HT-29 (cell line): ENCODE measurements at regions not wholly inside any gene's neighbourhood (a gene's known extent, or its start where the extent isn't known, plus 50 kb on each side); places are given as distances from the start of the nearest gene placed in this dataset.

Experiments used
- DNase-seq: peaks from one replicate; pipeline ENCODE4 v3.0.0-alpha.2; 2015; ENCODE audit warnings: low spot score

GRCh38 chr14:98348505-98348904 lies 923.5 kb downstream of the BCL11B start:
- DNase-seq, result no peak

GRCh38 chr14:98350213-98350612 lies 921.8 kb downstream of the BCL11B start:
- DNase-seq, result no peak

GRCh38 chr14:98364961-98365360 lies 907.0 kb downstream of the BCL11B start:
- DNase-seq, result no peak

- DNase-seq, result no peak
These were observed 905.6 kb downstream of the BCL11B start for GRCh38 chr14:98366429-98366828.

GRCh38 chr14:98368221-98368620 lies 903.8 kb downstream of the BCL11B start:
- DNase-seq, result no peak

- no peak for DNase-seq
These were observed 903.1 kb downstream of the BCL11B start for GRCh38 chr14:98368916-98369315.

GRCh38 chr14:98369344-98369743 lies 902.7 kb downstream of the BCL11B start:
- DNase-seq, result no peak

GRCh38 chr14:98370352-98370751 lies 901.6 kb downstream of the BCL11B start:
- DNase-seq, result no peak

GRCh38 chr14:98371141-98371540 lies 900.9 kb downstream of the BCL11B start:
- no peak for DNase-seq

GRCh38 chr14:98374136-98374535 lies 897.9 kb downstream of the BCL11B start:
- DNase-seq, result no peak

- DNase-seq, result no peak
These were observed 896.4 kb downstream of the BCL11B start for GRCh38 chr14:98375566-98375965.

GRCh38 chr14:98379830-98380229 lies 892.2 kb downstream of the BCL11B start:
- no peak for DNase-seq

- DNase-seq, result no peak
These were observed 889.3 kb downstream of the BCL11B start for GRCh38 chr14:98382662-98383061.

- no peak for DNase-seq
These were observed 886.1 kb downstream of the BCL11B start for GRCh38 chr14:98385851-98386250.

GRCh38 chr14:98391061-98391460 lies 880.9 kb downstream of the BCL11B start:
- DNase-seq, result no peak

- no peak for DNase-seq
These were observed 878.5 kb downstream of the BCL11B start for GRCh38 chr14:98393527-98393926.

- no peak for DNase-seq
These were observed 867.2 kb downstream of the BCL11B start for GRCh38 chr14:98404811-98405210.

- no peak for DNase-seq
These were observed 863.9 kb downstream of the BCL11B start for GRCh38 chr14:98408024-98408555.

GRCh38 chr14:98408713-98409112 lies 863.3 kb downstream of the BCL11B start:
- no peak for DNase-seq

- DNase-seq, result no peak
These were observed 860.8 kb downstream of the BCL11B start for GRCh38 chr14:98411154-98411553.

GRCh38 chr14:98412431-98412830 lies 859.6 kb downstream of the BCL11B start:
- DNase-seq, result no peak

GRCh38 chr14:98415766-98416165 lies 856.2 kb downstream of the BCL11B start:
- no peak for DNase-seq

GRCh38 chr14:98417001-98417400 lies 855.0 kb downstream of the BCL11B start:
- DNase-seq, result no peak

- DNase-seq, result no peak
These were observed 843.5 kb downstream of the BCL11B start for GRCh38 chr14:98428483-98428994.
